ENCODE measurements at regions not wholly inside any gene's neighbourhood (a gene's known extent, or its start where the extent isn't known, plus 50 kb on each side); places are given as distances from the start of the nearest gene placed in this dataset.

GRCh38 chrX:39121903-39122302 is 320.6 kb downstream of the MID1IP1 start:
- WGBS (ENCODE audit: low lambda C conversion rate): 16% methylated on average over 1 of the region's 1 CpG
- H3K4me2 ChIP-seq: no peak overlapping the region
- ChIA-PET POLR2A (no interaction called here), CTCF (no interaction called here)
- H3K27ac ChIP-seq (ENCODE audit: low read depth in 2 of 2, low read length in 1 of 2): no peak overlapping the region
- H3K9ac ChIP-seq: no peak overlapping the region
- H3K9me3 ChIP-seq: no peaks in the 10 kb centered on the region
- DNase-seq: no peak
- no peaks in the 10 kb centered on the region for H4K20me1 ChIP-seq (ENCODE audit: insufficient read depth)
- H3K9me2 ChIP-seq: no peaks in the 10 kb centered on the region
- H3F3A ChIP-seq (replicated peaks; ENCODE audit: insufficient read depth): no peaks in the 10 kb centered on the region
- no peak overlapping the region for H2AFZ ChIP-seq (ENCODE audit: low read depth)
- 0 out of 2 replicates have a peak, but pooled peaks cover 7% of the 10 kb centered on the region for H3K27me3 ChIP-seq (ENCODE audit: insufficient read depth)
- TF ChIP-seq, protein P1, sequence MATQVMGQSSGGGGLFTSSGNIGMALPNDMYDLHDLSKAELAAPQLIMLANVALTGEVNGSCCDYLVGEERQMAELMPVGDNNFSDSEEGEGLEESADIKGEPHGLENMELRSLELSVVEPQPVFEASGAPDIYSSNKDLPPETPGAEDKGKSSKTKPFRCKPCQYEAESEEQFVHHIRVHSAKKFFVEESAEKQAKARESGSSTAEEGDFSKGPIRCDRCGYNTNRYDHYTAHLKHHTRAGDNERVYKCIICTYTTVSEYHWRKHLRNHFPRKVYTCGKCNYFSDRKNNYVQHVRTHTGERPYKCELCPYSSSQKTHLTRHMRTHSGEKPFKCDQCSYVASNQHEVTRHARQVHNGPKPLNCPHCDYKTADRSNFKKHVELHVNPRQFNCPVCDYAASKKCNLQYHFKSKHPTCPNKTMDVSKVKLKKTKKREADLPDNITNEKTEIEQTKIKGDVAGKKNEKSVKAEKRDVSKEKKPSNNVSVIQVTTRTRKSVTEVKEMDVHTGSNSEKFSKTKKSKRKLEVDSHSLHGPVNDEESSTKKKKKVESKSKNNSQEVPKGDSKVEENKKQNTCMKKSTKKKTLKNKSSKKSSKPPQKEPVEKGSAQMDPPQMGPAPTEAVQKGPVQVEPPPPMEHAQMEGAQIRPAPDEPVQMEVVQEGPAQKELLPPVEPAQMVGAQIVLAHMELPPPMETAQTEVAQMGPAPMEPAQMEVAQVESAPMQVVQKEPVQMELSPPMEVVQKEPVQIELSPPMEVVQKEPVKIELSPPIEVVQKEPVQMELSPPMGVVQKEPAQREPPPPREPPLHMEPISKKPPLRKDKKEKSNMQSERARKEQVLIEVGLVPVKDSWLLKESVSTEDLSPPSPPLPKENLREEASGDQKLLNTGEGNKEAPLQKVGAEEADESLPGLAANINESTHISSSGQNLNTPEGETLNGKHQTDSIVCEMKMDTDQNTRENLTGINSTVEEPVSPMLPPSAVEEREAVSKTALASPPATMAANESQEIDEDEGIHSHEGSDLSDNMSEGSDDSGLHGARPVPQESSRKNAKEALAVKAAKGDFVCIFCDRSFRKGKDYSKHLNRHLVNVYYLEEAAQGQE (IDR thresholded peaks at IDR 0.05; ENCODE audit: low read depth, low read length): no peak
- no peak for TF ChIP-seq GATA2 (CRISPR knock-in tag; IDR thresholded peaks at IDR 0.05)
- no peak for TF ChIP-seq MEF2A (IDR thresholded peaks at IDR 0.05; ENCODE audit: borderline replicate concordance, low read depth)
- no peak for TF ChIP-seq SIN3A (IDR thresholded peaks at IDR 0.05; ENCODE audit: borderline replicate concordance, low read depth, low read length)
- no peak for TF ChIP-seq NRF1 (IDR thresholded peaks at IDR 0.05; ENCODE audit: low read depth, low read length)
- TF ChIP-seq USF1 (IDR thresholded peaks at IDR 0.05; ENCODE audit: borderline replicate concordance, low read depth): no peak
- no peak for TF ChIP-seq TAF1 (IDR thresholded peaks at IDR 0.05; ENCODE audit: borderline replicate concordance, low read depth, low read length)
- TF ChIP-seq YY1 (IDR thresholded peaks at IDR 0.05; ENCODE audit: low read depth): no peak
- TF ChIP-seq, protein P2, sequence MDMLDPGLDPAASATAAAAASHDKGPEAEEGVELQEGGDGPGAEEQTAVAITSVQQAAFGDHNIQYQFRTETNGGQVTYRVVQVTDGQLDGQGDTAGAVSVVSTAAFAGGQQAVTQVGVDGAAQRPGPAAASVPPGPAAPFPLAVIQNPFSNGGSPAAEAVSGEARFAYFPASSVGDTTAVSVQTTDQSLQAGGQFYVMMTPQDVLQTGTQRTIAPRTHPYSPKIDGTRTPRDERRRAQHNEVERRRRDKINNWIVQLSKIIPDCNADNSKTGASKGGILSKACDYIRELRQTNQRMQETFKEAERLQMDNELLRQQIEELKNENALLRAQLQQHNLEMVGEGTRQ (IDR thresholded peaks at IDR 0.05; ENCODE audit: borderline replicate concordance, low read depth, low read length): no peak
- no peak for TF ChIP-seq FOXM1 (IDR thresholded peaks at IDR 0.05; ENCODE audit: low read depth)
- no peak for TF ChIP-seq CHD2 (IDR thresholded peaks at IDR 0.05; ENCODE audit: low read length, partially characterized antibody)
- TF ChIP-seq TCF12 (IDR thresholded peaks at IDR 0.05): no peak
- no peak for TF ChIP-seq TEAD4 (IDR thresholded peaks at IDR 0.05; ENCODE audit: borderline replicate concordance, insufficient read depth)
- TF ChIP-seq JUND (IDR thresholded peaks at IDR 0.05): no peak
- TF ChIP-seq, protein P3, sequence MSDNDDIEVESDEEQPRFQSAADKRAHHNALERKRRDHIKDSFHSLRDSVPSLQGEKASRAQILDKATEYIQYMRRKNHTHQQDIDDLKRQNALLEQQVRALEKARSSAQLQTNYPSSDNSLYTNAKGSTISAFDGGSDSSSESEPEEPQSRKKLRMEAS (IDR thresholded peaks at IDR 0.05; ENCODE audit: low read depth): no peak
- TF ChIP-seq GABPA (IDR thresholded peaks at IDR 0.05; ENCODE audit: low read depth): no peak
- no peak for TF ChIP-seq PBX3 (IDR thresholded peaks at IDR 0.05)
- TF ChIP-seq ELF1 (IDR thresholded peaks at IDR 0.05): no peak
- no peak for TF ChIP-seq MXI1 (IDR thresholded peaks at IDR 0.05; ENCODE audit: low read depth, low read length)
- H3K4me1 ChIP-seq (ENCODE audit: control insufficient read depth in 1 of 2, insufficient read depth in 2 of 2, low read depth in 1 of 2, low read length in 1 of 2): no peaks in the 10 kb centered on the region
- H3K79me2 ChIP-seq (ENCODE audit: insufficient read depth): no peaks in the 10 kb centered on the region
- no peak overlapping the region for H3K4me3 ChIP-seq (ENCODE audit: low read depth in 2 of 2, low read length in 1 of 2)
- H3K36me3 ChIP-seq (replicated peaks in 1 of 2; ENCODE audit: control insufficient read depth in 1 of 2, insufficient read depth in 2 of 2, low read length in 1 of 2): no peaks in the 10 kb centered on the region
